ENCODE measurements at regions not wholly inside any gene's neighbourhood (a gene's known extent, or its start where the extent isn't known, plus 50 kb on each side); places are given as distances from the start of the nearest gene placed in this dataset.
"Not testable (repeated sequence)": the region's sequence is repeated elsewhere in the genome, so short reads cannot be mapped to it uniquely, and the experiment has no call there.

DNA sequence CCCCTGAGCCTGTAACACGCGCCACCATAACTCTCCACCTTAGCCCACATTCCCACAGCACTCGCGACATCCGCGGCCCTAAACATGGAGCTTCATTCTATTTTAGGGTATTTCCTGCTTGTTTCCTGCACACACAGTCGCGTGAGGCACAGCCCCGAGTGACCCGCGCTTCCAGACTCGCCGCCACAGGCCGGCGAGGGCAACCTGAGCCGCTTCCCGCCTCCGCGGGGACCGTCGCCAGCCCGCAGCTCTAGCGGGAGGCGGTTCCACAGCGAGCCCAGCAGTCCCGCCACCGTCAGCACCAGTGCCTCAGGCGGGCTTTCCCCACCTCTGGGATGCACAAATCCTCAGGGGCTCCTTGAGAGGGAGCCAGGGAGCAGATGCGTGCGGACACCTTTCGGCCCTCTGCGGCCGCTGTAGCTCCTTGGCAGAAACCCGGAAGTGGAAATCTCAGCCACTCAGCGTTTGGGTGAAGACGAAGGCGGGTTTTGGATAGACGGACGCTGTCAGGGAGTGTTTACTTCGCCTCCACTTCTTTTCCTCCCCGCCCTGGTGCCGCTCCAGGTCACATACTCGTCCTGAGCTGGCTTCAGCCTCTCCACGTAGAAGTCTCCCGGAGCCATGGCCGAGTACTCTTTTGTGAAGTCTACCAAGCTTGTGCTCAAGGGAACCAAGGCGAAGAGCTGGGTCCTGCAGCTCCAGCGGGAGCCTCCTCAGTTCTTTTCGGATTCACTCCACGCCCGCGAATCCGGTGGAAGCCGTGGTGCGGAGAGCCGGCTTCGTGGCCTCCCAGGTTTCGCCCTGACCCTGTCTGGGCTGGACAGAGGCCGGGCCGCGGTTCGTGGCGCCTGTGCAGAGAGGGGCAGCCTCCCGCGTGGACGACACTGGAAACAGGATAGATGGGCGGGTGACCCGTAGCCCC, 2177.4 kb upstream of the DEFB115 start:
- DNase-seq = peak in 1 of 3 donors; percentile 36
- TF ChIP-seq, protein P1, sequence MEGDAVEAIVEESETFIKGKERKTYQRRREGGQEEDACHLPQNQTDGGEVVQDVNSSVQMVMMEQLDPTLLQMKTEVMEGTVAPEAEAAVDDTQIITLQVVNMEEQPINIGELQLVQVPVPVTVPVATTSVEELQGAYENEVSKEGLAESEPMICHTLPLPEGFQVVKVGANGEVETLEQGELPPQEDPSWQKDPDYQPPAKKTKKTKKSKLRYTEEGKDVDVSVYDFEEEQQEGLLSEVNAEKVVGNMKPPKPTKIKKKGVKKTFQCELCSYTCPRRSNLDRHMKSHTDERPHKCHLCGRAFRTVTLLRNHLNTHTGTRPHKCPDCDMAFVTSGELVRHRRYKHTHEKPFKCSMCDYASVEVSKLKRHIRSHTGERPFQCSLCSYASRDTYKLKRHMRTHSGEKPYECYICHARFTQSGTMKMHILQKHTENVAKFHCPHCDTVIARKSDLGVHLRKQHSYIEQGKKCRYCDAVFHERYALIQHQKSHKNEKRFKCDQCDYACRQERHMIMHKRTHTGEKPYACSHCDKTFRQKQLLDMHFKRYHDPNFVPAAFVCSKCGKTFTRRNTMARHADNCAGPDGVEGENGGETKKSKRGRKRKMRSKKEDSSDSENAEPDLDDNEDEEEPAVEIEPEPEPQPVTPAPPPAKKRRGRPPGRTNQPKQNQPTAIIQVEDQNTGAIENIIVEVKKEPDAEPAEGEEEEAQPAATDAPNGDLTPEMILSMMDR (IDR thresholded peaks at IDR 0.05) = no peak
- peaks cover 2 to 6% (median 3%) of the 10 kb centered on the region in 3 donors for H3K27me3 Mint-ChIP-seq (ENCODE audit: low read depth in 3 of 3)
- Histone ChIP-seq H3K9me3 (replicated peaks in 1 of 2; ENCODE audit: control insufficient read depth in 1 of 2, insufficient read depth in 1 of 2, low read length in 2 of 2) (peaks cover 27 to 32% of the 10 kb centered on the region in 2 donors), H3K9ac (ENCODE audit: insufficient read depth, low read length, poor library complexity, severe bottlenecking) (no peak overlapping the region), H3K27ac (ENCODE audit: low read depth in 1 of 2, low read length in 2 of 2) (peak overlapping the region in 1 of 2 donors; percentile 16), H3K4me3 (replicated peaks in 1 of 3; ENCODE audit: low read depth in 2 of 3, low read length in 3 of 3) (peak overlapping the region in 1 of 3 experiments; percentile 17), H4K20me1 (ENCODE audit: insufficient read depth, low read length) (no peaks in the 10 kb centered on the region), H3K4me1 (ENCODE audit: control insufficient read depth in 1 of 2, insufficient read depth in 2 of 2, low read length in 2 of 2) (no peaks in the 10 kb centered on the region), H2AFZ (ENCODE audit: insufficient read depth, low read depth, low read length, poor library complexity, severe bottlenecking) (no peak overlapping the region), H3K4me2 (replicated peaks; ENCODE audit: extremely low read depth, low read length, poor library complexity, severe bottlenecking) (no peak overlapping the region), H3K79me2 (ENCODE audit: insufficient read depth, low read length) (no peaks in the 10 kb centered on the region), H3K36me3 (replicated peaks in 1 of 2; ENCODE audit: control insufficient read depth in 1 of 2, insufficient read depth in 2 of 2, low read length in 2 of 2) (no peaks in the 10 kb centered on the region), H3K27me3 (ENCODE audit: control insufficient read depth in 2 of 2, insufficient read depth in 2 of 2, low read length in 2 of 2) (no peaks in the 10 kb centered on the region)
- H3K36me3 Mint-ChIP-seq = no peaks in the 10 kb centered on the region
- 38% methylated on average over 57 of the region's 68 CpGs for WGBS (ENCODE audit: insufficient coverage)
- intact Hi-C loops (cut with micrococcal nuclease) = no loop called here
- H3K4me3 Mint-ChIP-seq = peak overlapping the region in 1 of 2 donors; percentile 65
- H3K4me1 Mint-ChIP-seq = no peaks in the 10 kb centered on the region
- H3K27ac Mint-ChIP-seq = peak overlapping the region in 1 of 7 donors; percentile 40
- peaks cover 13 to 29% (median 24%) of the 10 kb centered on the region in 7 donors for H3K9me3 Mint-ChIP-seq

DNA sequence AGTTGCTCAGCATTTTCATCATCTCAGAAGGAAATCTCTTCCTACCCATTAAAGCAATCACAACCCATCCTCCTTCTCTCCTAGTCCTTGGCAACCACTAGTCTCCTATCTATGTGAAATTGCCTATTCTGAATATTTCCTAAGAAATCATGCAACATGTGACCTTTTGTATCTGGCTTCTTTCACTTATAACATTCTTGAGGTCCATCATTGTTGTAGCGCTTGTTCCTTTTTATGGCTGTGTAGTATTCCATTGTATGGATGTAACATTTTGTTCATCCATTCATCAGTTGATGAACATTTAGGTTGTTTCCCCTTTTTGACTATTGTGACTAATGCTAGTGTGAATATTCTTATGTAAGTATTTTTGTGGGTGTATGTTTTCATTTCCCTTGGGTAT, 2175.8 kb upstream of the DEFB115 start:
- H3K4me2 ChIP-seq (replicated peaks; ENCODE audit: extremely low read depth, low read length, poor library complexity, severe bottlenecking); H3K4me3 Mint-ChIP-seq; DNase-seq; H2AFZ ChIP-seq (ENCODE audit: insufficient read depth, low read depth, low read length, poor library complexity, severe bottlenecking); H3K36me3 Mint-ChIP-seq; H3K36me3 ChIP-seq (replicated peaks in 1 of 2; ENCODE audit: control insufficient read depth in 1 of 2, insufficient read depth in 2 of 2, low read length in 2 of 2); H3K27ac Mint-ChIP-seq; H3K27me3 Mint-ChIP-seq (ENCODE audit: low read depth in 3 of 3); H3K79me2 ChIP-seq (ENCODE audit: insufficient read depth, low read length); intact Hi-C loops (cut with micrococcal nuclease); H4K20me1 ChIP-seq (ENCODE audit: insufficient read depth, low read length); H3K4me1 ChIP-seq (ENCODE audit: control insufficient read depth in 1 of 2, insufficient read depth in 2 of 2, low read length in 2 of 2); H3K27ac ChIP-seq (ENCODE audit: low read depth in 1 of 2, low read length in 2 of 2); H3K9ac ChIP-seq (ENCODE audit: insufficient read depth, low read length, poor library complexity, severe bottlenecking); H3K4me1 Mint-ChIP-seq; H3K27me3 ChIP-seq (ENCODE audit: control insufficient read depth in 2 of 2, insufficient read depth in 2 of 2, low read length in 2 of 2); H3K4me3 ChIP-seq (replicated peaks in 1 of 3; ENCODE audit: low read depth in 2 of 3, low read length in 3 of 3): not testable (repeated sequence)
- H3K9me3 ChIP-seq (replicated peaks in 1 of 2; ENCODE audit: control insufficient read depth in 1 of 2, insufficient read depth in 1 of 2, low read length in 2 of 2) = peaks cover 22 to 27% of the 10 kb centered on the region in 2 donors
- H3K9me3 Mint-ChIP-seq = peaks cover 13 to 34% (median 28%) of the 10 kb centered on the region in 7 donors
- no CpG with 5 or more reads among the region's 1 CpG for WGBS (ENCODE audit: insufficient coverage)

All from CD14-positive monocyte (primary cell).